OCI-LY3 (cell line): ENCODE measurements at regions not wholly inside any gene's neighbourhood (a gene's known extent, or its start where the extent isn't known, plus 50 kb on each side); places are given as distances from the start of the nearest gene placed in this dataset.

Experiments used
- EZH2phosphoT487 ChIP-seq: fragments of 200-600 bp; shearing (Covaris generic); IDR thresholded peaks from 2 replicates; pipeline ENCODE4 v1.6.1; 2018; ENCODE audit warnings: antibody characterized with exemption, mixed run types, low read depth
- TF ChIP-seq, protein P1 (sequence below): fragments of 200-600, 300-600 bp; sonication (generic); IDR thresholded peaks from 2 replicates; pipeline ENCODE4 v1.5.1; 2014; ENCODE audit warnings: antibody characterized with exemption, low read length, low read depth

- TF ChIP-seq, protein P1, sequence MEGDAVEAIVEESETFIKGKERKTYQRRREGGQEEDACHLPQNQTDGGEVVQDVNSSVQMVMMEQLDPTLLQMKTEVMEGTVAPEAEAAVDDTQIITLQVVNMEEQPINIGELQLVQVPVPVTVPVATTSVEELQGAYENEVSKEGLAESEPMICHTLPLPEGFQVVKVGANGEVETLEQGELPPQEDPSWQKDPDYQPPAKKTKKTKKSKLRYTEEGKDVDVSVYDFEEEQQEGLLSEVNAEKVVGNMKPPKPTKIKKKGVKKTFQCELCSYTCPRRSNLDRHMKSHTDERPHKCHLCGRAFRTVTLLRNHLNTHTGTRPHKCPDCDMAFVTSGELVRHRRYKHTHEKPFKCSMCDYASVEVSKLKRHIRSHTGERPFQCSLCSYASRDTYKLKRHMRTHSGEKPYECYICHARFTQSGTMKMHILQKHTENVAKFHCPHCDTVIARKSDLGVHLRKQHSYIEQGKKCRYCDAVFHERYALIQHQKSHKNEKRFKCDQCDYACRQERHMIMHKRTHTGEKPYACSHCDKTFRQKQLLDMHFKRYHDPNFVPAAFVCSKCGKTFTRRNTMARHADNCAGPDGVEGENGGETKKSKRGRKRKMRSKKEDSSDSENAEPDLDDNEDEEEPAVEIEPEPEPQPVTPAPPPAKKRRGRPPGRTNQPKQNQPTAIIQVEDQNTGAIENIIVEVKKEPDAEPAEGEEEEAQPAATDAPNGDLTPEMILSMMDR = no peak
- TF ChIP-seq EZH2phosphoT487 = no peak
Observed at GRCh38 chr21:15493646-15494045, 236.1 kb upstream of the USP25 start.
